ENCODE measurements at regions not wholly inside any gene's neighbourhood (a gene's known extent, or its start where the extent isn't known, plus 50 kb on each side); places are given as distances from the start of the nearest gene placed in this dataset.

DNA sequence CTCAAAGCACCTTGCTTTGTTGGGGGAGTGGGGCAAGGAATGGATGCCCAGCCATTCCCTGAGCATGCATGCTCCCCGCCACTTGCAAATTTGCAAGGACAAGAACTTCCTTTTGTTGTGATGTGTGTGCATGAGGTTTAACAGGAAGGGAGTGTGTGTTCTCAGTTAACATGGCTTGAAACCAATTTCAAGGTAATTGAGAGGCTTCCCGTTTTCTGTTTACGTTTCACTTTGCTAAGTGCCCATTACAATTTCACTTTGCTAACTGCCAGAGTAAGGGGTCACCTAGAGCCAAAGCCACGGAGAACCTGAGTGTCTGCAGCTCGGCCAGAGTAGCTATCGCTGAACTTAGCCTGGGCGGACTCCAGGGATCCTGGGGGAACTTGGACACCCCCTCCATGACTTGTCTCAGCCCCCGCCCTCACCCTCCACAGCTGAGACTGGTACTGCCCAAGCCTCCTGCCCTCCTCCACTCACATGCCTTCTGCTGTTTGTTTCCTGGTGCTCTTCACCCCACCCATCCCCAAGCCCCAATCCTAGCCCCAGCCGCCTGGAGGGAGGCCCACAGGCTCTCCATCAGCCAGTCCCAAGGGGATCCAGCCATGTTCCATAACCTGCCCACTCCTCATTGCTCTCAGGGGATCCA lies 53.6 kb upstream of the LAPTM4A start:
- H3K36me3 ChIP-seq = no peaks in the 10 kb centered on the region
- peaks cover 7% of the 10 kb centered on the region for H3K9me3 ChIP-seq
- ATAC-seq (ENCODE audit: insufficient number of reproducible peaks, low FRiP score, low read depth) (no peak), DNase-seq (ENCODE audit: low spot score) (no peak)
- H3K27me3 ChIP-seq (replicated peaks; ENCODE audit: insufficient read depth) = no peaks in the 10 kb centered on the region
- H3K4me1 ChIP-seq (ENCODE audit: control insufficient read depth in 1 of 2, low read depth in 2 of 2) = no peaks in the 10 kb centered on the region
- H3K27ac ChIP-seq = no peak overlapping the region
- H3K4me3 ChIP-seq = no peak overlapping the region
- TF ChIP-seq, protein P1, sequence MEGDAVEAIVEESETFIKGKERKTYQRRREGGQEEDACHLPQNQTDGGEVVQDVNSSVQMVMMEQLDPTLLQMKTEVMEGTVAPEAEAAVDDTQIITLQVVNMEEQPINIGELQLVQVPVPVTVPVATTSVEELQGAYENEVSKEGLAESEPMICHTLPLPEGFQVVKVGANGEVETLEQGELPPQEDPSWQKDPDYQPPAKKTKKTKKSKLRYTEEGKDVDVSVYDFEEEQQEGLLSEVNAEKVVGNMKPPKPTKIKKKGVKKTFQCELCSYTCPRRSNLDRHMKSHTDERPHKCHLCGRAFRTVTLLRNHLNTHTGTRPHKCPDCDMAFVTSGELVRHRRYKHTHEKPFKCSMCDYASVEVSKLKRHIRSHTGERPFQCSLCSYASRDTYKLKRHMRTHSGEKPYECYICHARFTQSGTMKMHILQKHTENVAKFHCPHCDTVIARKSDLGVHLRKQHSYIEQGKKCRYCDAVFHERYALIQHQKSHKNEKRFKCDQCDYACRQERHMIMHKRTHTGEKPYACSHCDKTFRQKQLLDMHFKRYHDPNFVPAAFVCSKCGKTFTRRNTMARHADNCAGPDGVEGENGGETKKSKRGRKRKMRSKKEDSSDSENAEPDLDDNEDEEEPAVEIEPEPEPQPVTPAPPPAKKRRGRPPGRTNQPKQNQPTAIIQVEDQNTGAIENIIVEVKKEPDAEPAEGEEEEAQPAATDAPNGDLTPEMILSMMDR (IDR thresholded peaks at IDR 0.05) = no peak

DNA sequence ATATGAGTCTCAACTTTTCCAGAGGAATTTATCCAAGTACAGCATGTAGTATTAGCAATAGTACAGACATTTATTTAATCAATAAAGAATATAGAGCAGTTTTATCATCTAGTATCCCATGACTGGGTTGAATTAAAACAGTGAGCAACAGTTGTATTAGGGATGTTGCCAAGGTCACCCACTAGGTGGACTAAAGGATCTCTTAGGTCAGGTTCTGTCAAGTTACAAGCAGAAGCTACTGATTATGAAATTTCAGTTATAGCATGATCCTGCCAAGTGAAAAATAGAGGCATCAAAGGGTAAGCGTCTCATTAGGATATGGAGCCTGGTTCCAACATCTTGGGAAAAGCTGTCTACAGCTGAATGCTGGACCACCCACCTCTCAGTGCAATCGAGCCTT lies 52.1 kb upstream of the LAPTM4A start:
- TF ChIP-seq, protein P1 (IDR thresholded peaks at IDR 0.05) = no peak
- Histone ChIP-seq H3K27ac (no peak overlapping the region), H3K9me3 (peaks cover 7% of the 10 kb centered on the region), H3K4me1 (ENCODE audit: control insufficient read depth in 1 of 2, low read depth in 2 of 2) (no peaks in the 10 kb centered on the region), H3K36me3 (no peaks in the 10 kb centered on the region), H3K27me3 (replicated peaks; ENCODE audit: insufficient read depth) (no peaks in the 10 kb centered on the region), H3K4me3 (no peak overlapping the region)
- DNase-seq (ENCODE audit: low spot score) (no peak), ATAC-seq (ENCODE audit: insufficient number of reproducible peaks, low FRiP score, low read depth) (no peak)

Measured in thoracic aorta (tissue), 2 donors.